ENCODE measurements at regions not wholly inside any gene's neighbourhood (a gene's known extent, or its start where the extent isn't known, plus 50 kb on each side); places are given as distances from the start of the nearest gene placed in this dataset.
"Not testable (repeated sequence)": the region's sequence is repeated elsewhere in the genome, so short reads cannot be mapped to it uniquely, and the experiment has no call there.

GRCh38 chr9:2269778-2270177 is 254.6 kb downstream of the SMARCA2 start:
- Histone ChIP-seq H3K4me3 (ENCODE audit: low read depth, low read length) (no peak overlapping the region), H3K4me1 (no peaks in the 10 kb centered on the region), H3K79me2 (no peaks in the 10 kb centered on the region), H3K9ac (no peak overlapping the region), H3K9me3 (ENCODE audit: control insufficient read depth, low read length) (no peaks in the 10 kb centered on the region), H3K27me3 (ENCODE audit: control insufficient read depth, insufficient read depth, low read length) (no peaks in the 10 kb centered on the region), H3K36me3 (ENCODE audit: control insufficient read depth, insufficient read depth, low read length) (no peaks in the 10 kb centered on the region), H3K4me2 (ENCODE audit: low read length) (no peak overlapping the region), H3K27ac (no peak overlapping the region), H2AFZ (no peak overlapping the region)
- TF ChIP-seq, protein P1, sequence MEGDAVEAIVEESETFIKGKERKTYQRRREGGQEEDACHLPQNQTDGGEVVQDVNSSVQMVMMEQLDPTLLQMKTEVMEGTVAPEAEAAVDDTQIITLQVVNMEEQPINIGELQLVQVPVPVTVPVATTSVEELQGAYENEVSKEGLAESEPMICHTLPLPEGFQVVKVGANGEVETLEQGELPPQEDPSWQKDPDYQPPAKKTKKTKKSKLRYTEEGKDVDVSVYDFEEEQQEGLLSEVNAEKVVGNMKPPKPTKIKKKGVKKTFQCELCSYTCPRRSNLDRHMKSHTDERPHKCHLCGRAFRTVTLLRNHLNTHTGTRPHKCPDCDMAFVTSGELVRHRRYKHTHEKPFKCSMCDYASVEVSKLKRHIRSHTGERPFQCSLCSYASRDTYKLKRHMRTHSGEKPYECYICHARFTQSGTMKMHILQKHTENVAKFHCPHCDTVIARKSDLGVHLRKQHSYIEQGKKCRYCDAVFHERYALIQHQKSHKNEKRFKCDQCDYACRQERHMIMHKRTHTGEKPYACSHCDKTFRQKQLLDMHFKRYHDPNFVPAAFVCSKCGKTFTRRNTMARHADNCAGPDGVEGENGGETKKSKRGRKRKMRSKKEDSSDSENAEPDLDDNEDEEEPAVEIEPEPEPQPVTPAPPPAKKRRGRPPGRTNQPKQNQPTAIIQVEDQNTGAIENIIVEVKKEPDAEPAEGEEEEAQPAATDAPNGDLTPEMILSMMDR (IDR thresholded peaks at IDR 0.05), result no peak

- no peaks in the 10 kb centered on the region for H3K27me3 ChIP-seq (ENCODE audit: control insufficient read depth, insufficient read depth, low read length)
These were observed 255.4 kb downstream of the SMARCA2 start for GRCh38 chr9:2270565-2270964.

GRCh38 chr9:2271426-2271825 is 256.3 kb downstream of the SMARCA2 start:
- TF ChIP-seq, protein P1 (IDR thresholded peaks at IDR 0.05), result no peak
- no peaks in the 10 kb centered on the region for H3K27me3 ChIP-seq (ENCODE audit: control insufficient read depth, insufficient read depth, low read length)
- no peak overlapping the region for H2AFZ ChIP-seq

More at GRCh38 chr9:2270565-2270964, 255.4 kb downstream of the SMARCA2 start:
- Histone ChIP-seq H3K27ac (no peak overlapping the region), H3K9ac (no peak overlapping the region), H3K4me1 (no peaks in the 10 kb centered on the region), H3K4me2 (ENCODE audit: low read length) (no peak overlapping the region), H3K36me3 (ENCODE audit: control insufficient read depth, insufficient read depth, low read length) (no peaks in the 10 kb centered on the region), H3K79me2 (no peaks in the 10 kb centered on the region), H3K9me3 (ENCODE audit: control insufficient read depth, low read length) (no peaks in the 10 kb centered on the region), H2AFZ (no peak overlapping the region), H3K4me3 (ENCODE audit: low read depth, low read length) (no peak overlapping the region)
- TF ChIP-seq, protein P1 (IDR thresholded peaks at IDR 0.05), result no peak

GRCh38 chr9:2274762-2275161 is 259.6 kb downstream of the SMARCA2 start:
- H3K4me3 ChIP-seq (ENCODE audit: low read depth, low read length), result no peak overlapping the region
- no peak overlapping the region for H3K4me2 ChIP-seq (ENCODE audit: low read length)
- H3K79me2 ChIP-seq, result no peaks in the 10 kb centered on the region
- TF ChIP-seq, protein P1 (IDR thresholded peaks at IDR 0.05), result no peak
- H2AFZ ChIP-seq, result no peak overlapping the region
- no peaks in the 10 kb centered on the region for H3K4me1 ChIP-seq
- H3K36me3 ChIP-seq (ENCODE audit: control insufficient read depth, insufficient read depth, low read length), result no peaks in the 10 kb centered on the region
- H3K27me3 ChIP-seq (ENCODE audit: control insufficient read depth, insufficient read depth, low read length), result no peaks in the 10 kb centered on the region
- no peak overlapping the region for H3K9ac ChIP-seq
- H3K9me3 ChIP-seq (ENCODE audit: control insufficient read depth, low read length), result no peaks in the 10 kb centered on the region
- H3K27ac ChIP-seq, result no peak overlapping the region

More at GRCh38 chr9:2271426-2271825, 256.3 kb downstream of the SMARCA2 start:
- H3K4me2 ChIP-seq (ENCODE audit: low read length), result no peak overlapping the region
- H3K27ac ChIP-seq, result no peak overlapping the region
- no peak overlapping the region for H3K9ac ChIP-seq
- no peaks in the 10 kb centered on the region for H3K4me1 ChIP-seq
- H3K9me3 ChIP-seq (ENCODE audit: control insufficient read depth, low read length), result no peaks in the 10 kb centered on the region
- H3K36me3 ChIP-seq (ENCODE audit: control insufficient read depth, insufficient read depth, low read length), result no peaks in the 10 kb centered on the region
- H3K4me3 ChIP-seq (ENCODE audit: low read depth, low read length), result no peak overlapping the region
- no peaks in the 10 kb centered on the region for H3K79me2 ChIP-seq

DNA sequence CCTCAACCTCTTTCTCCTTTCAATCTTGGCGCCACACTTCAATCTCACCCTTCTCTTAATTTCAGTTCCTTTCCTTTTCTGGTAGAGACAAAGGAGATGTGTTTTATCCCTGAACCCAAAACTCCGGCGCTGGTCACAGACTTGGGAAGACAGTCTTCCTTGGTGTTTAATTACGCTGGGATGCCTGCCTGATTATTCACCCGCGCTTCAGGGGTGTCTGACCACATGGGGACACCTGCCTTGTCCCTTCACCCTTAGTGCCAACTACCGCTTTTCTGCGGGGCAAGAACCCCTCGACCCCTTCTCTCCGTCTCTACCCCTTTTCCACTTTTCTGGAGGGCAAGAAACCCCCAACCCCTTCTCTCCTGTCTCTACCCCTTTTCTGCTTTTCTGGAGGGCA is 261.1 kb downstream of the SMARCA2 start:
- no peak overlapping the region for H3K4me3 ChIP-seq (ENCODE audit: low read depth, low read length)

GRCh38 chr9:2277133-2277532 is 262.0 kb downstream of the SMARCA2 start:
- H3K4me2 ChIP-seq (ENCODE audit: low read length); H3K4me1 ChIP-seq; H3K9me3 ChIP-seq (ENCODE audit: control insufficient read depth, low read length); H3K36me3 ChIP-seq (ENCODE audit: control insufficient read depth, insufficient read depth, low read length); H3K79me2 ChIP-seq; H2AFZ ChIP-seq; H3K4me3 ChIP-seq (ENCODE audit: low read depth, low read length); H3K27ac ChIP-seq; H3K27me3 ChIP-seq (ENCODE audit: control insufficient read depth, insufficient read depth, low read length); H3K9ac ChIP-seq: not testable (repeated sequence)

More for the DNA sequence above, 261.1 kb downstream of the SMARCA2 start:
- H2AFZ ChIP-seq, result no peak overlapping the region
- no peaks in the 10 kb centered on the region for H3K79me2 ChIP-seq
- no peak overlapping the region for H3K9ac ChIP-seq
- TF ChIP-seq, protein P1 (IDR thresholded peaks at IDR 0.05), result no peak
- H3K9me3 ChIP-seq (ENCODE audit: control insufficient read depth, low read length), result no peaks in the 10 kb centered on the region
- H3K36me3 ChIP-seq (ENCODE audit: control insufficient read depth, insufficient read depth, low read length), result no peaks in the 10 kb centered on the region
- H3K4me2 ChIP-seq (ENCODE audit: low read length), result no peak overlapping the region
- H3K27me3 ChIP-seq (ENCODE audit: control insufficient read depth, insufficient read depth, low read length), result no peaks in the 10 kb centered on the region
- no peak overlapping the region for H3K27ac ChIP-seq
- H3K4me1 ChIP-seq, result no peaks in the 10 kb centered on the region

DNA sequence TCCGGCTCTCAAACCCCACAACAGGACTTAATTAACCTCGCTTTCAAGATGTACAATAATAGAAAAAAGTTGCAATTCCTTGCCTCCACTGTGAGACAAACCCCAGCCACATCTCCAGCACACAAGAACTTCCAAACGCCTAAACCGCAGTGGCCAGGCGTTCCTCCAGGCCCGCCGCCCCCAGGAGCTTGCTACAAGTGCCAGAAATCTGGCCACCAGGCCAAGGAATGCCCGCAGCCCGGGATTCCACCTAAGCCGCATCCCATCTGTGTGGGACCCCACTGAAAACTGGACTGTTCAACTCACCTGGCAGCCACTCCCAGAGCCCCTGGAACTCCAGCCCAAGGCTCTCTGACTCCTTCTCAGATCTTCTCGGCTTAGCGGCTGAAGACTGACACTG is 262.5 kb downstream of the SMARCA2 start:
- H3K27ac ChIP-seq; H3K4me3 ChIP-seq (ENCODE audit: low read depth, low read length); H3K36me3 ChIP-seq (ENCODE audit: control insufficient read depth, insufficient read depth, low read length); H3K4me2 ChIP-seq (ENCODE audit: low read length); H3K27me3 ChIP-seq (ENCODE audit: control insufficient read depth, insufficient read depth, low read length); H3K79me2 ChIP-seq; H3K4me1 ChIP-seq; H3K9ac ChIP-seq; H3K9me3 ChIP-seq (ENCODE audit: control insufficient read depth, low read length); H2AFZ ChIP-seq: not testable (repeated sequence)

All from parathyroid adenoma (tissue), 2 donors.